Right ventricle myocardium inferior (tissue), 1 donor: ENCODE measurements at regions not wholly inside any gene's neighbourhood (a gene's known extent, or its start where the extent isn't known, plus 50 kb on each side); places are given as distances from the start of the nearest gene placed in this dataset.

Experiments
- ATAC-seq: fragments of 200-7000 bp; cut with Tn5 transposase; one replicate; pipeline ENCODE4 v1.9.1; 2020; ENCODE audit warnings: mild to moderate bottlenecking, moderate library complexity
- DNase-seq: peaks from one replicate; pipeline ENCODE4 v3.0.0; 2021; ENCODE audit errors: missing footprints
- intact Hi-C: fragments of 100-400 bp; cut with DNase I; formaldehyde crosslinking; loops from one replicate; pipeline ENCODE4 v1.11.0; 2022
- donor health status: DM: no; HTN: yes; CAD: no; lungs with severe emphysema.

DNA sequence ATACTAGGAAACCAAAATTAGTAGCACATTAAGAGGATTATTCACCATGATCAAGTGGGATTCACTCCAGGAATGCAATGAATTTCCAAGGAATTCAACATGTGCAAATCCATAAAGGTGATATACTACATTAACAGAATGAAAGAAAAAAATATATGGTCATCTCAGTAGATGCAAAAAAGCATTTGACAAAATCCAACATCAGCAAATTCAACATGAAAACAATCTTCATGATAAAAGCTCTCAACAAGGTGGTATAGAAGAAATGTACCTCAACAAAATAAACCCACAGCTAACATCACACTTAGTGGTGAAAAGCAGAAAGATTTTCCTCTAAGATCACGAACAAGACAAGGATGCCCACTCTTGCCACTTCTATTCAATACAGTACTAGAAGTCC lies 74.4 kb upstream of the PDE10A start:
- DNase-seq: no peak
- no peak for ATAC-seq
- intact Hi-C loops: no loop called here

DNA sequence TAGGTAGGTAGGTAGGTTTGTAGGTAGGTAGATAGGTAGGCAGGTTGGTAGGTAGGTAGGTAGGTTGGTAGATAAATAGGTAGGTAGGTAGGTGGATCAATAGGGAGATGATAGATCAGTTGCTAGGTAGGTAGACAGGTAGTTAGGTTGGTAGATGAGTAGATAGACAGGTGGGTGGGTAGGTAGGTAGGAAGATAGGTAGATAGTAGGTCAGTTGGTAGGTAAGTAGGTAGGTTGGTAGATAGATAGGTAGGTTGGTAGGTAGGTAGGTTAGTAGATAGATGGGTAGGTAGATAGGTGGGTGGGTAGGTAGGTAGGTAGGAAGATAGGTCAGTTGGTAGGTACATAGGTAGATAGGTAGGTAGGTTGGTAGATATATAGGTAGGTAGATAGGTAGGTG lies 72.0 kb upstream of the PDE10A start:
- intact Hi-C loops: no loop called here
- DNase-seq (no peak), ATAC-seq (no peak)

DNA sequence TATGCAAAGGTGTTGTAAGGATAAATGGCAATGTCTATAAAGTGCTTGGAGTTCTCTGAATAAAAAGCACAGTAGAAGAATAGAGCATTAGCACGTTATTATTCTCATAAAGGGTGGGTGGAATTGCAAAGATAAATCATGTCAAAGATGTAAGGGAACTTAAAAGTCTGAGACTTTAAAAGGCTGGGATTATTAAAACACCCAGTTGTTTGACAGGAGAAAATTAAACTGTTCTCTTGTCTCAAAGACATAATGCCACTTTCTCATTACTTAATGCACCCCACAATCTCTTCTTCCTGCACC lies 70.4 kb upstream of the PDE10A start:
- intact Hi-C loops: no loop called here
- DNase-seq (no peak), ATAC-seq (no peak)

DNA sequence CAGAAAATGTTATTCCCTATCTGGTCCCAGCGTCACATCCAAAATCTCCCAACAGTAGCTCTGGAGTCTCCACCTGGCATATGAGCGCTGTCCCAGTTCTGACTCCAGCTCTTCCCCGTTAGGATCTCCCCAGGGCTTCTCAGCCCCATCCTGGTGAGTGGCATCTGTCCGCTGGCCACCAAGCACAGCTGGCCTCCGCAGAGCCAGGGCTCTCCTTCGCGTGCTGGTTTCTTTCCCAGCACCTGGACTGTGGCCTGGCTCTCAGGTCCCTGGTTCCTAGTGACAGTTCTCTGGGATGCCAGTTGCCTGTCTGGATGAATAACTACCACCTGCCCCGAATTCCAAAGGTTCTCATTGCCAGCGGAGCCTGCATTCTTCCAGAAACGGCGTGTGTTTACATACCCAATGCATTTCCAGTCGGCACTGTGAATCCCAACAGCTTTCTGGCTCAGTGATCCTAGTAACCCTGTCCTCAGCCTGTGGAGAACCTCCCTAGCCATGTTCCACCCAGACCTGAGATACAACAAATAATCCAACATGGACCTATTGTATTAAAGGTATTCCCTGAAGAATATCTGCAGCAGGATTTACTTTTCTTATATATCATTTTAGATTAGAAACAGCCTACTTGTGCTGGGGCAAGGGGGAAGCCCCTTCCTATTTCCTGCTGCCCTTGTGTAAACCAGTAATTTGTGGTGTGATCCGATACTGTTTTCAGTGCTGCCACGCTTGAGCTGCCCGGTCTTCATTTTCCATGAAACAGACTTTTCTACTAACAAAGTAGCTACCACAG lies 69.9 kb upstream of the PDE10A start:
- DNase-seq (no peak), ATAC-seq (no peak)
- intact Hi-C loops: no loop called here

DNA sequence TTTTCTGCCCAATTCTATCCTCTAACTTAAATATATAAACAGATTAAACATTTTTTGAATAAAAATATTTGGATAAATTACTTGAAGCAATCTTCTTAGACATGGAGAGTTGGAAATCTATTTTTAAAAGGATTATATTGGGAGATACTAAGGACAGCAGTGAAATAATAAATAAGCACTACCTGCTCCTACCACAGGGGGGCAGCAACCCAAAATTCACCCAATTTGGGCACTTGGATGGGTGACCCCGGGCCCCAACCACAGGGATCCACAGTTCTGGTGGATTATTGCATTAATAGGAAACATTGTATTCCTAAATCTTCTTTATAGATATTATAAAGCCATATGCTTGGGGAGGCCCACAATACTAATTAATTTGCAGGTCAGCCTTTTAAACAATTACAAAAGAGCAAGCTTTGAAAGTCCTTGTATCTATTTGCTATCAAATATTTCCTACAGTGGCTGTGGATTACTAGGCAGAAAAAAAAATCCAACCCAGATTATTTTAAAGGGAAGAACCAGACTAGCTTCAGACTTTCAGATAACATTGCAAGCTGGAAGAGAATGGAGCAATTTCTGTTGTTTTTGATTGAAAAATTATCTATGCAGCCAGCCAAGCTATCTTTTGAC lies 66.4 kb upstream of the PDE10A start:
- ATAC-seq: no peak
- intact Hi-C loops: loop anchor here (1.0 to 5.0 kb wide), 3 partner anchors 67 to 287 kb away; partner anchors contain the start of gene PDE10A
- no peak for DNase-seq

DNA sequence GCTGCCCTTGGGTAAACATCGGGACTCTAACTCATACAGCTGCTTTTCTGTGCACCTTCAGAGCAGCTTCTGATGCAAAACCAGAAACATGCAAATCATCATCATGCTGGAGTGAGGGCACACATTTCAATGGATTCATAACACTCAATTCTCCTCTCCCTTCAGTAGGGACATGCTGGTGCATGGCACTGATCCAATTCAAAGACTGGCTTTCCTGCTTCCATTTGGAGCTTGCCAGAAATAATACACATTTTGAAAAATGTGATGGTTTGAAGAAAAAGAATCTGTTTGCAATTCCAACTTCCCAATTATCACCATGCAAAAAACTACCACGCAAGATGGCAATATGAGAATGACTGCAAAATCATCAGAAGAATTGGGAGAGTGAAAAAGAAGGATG lies 65.2 kb upstream of the PDE10A start:
- intact Hi-C loops: loop anchor here (5.0 kb wide), 2 partner anchors 66 to 286 kb away; partner anchors contain the start of gene PDE10A
- no peak for ATAC-seq

DNA sequence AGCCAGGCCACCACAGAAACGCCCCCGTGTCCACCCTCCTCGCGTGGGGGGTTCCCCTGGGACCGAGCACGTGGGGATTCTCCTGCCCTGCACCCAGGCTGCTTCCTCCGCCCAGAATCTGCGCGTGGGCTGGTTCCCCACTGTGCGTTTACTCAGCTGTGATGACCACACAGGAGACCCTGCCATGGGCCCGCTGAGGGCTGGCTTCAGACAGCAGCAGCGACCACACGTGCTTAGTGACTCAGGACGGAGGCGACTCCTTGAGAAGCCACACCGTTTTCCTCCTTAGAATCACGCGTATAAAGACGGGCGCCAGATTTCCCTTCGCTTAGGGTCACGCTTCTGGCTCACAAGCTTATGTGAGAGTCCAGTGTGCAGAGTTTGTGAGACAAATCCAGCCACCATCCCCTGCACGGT lies 63.9 kb upstream of the PDE10A start:
- intact Hi-C loops: loop anchor here (5.0 kb wide), 2 partner anchors 65 to 285 kb away; partner anchors contain the start of gene PDE10A
- ATAC-seq (peak; percentile 24), DNase-seq (peak; percentile 71)

More for the DNA sequence above, 65.2 kb upstream of the PDE10A start:
- no peak for DNase-seq

DNA sequence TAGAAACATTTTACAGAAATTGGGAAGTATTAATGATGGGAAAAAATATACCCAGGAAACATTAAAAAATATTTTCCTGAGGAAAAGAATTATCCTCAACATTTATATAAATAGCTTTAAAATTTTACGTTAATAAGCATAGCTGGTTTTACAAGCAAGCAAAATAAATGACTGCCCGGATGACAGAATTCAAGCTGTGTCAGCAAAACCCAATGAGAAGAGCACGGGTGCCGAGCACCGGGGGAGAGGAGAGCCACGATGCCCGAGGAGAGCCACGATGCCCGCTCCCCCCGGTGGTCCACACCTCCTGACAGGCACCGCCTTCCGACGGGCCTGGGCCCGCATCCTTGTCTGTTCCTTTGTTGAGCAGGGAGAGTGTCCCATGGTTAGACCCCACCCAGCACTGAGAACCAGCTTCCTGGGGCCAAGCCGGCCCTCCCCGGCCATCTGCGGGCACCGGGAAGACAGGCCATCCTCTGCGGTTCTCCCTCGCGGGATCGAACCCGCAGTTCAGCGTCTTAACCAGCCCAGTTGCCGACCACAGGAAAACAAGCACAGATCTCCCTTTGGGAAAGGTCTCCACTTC lies 63.3 kb upstream of the PDE10A start:
- ATAC-seq (peak; percentile 27), DNase-seq (no peak)
- intact Hi-C loops: loop anchor here (5.0 kb wide), 2 partner anchors 64 to 284 kb away; partner anchors contain the start of gene PDE10A

DNA sequence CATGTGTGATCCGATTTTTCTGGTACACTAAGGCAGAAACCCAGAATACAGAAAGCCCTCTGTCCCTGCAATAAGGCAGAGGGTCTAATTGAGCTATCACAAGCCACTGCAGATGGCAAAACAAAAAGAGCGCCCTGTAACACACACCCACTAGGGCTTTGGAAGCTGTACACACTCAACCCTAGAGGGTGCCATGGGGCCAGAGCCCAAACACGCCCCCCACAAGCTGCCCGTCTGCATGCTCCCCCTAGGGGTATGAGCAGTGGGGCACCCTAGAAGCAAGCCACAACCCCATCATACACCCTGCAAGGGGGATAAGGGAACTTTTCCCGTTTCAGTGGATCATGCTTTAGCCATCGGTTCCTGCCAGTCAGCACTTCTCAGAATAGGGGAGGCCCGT lies 62.2 kb upstream of the PDE10A start:
- DNase-seq: no peak
- intact Hi-C loops: loop anchor here (5.0 kb wide), 2 partner anchors 63 to 283 kb away; partner anchors contain the start of gene PDE10A
- peak; percentile 46 for ATAC-seq

DNA sequence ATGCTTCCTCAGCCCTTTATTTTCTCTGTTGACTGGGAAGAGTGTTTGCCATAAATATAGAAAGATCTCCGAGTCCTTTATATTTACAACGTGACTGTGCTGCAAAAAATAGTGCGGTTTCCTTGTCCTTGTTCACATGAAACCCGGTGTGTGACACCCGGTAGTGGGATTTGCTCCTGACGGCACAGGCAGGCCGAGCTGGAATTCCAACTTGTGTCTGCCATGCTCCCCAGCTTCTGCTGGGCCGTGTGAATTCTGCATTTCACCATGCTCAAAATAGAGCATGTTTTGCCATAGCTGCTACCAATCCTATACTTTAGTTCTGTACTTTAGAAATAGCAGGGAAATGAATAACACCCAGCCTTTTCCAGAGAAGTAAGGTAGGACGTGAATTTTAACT lies 60.3 kb upstream of the PDE10A start:
- ATAC-seq: no peak
- no peak for DNase-seq
- intact Hi-C loops: no loop called here

DNA sequence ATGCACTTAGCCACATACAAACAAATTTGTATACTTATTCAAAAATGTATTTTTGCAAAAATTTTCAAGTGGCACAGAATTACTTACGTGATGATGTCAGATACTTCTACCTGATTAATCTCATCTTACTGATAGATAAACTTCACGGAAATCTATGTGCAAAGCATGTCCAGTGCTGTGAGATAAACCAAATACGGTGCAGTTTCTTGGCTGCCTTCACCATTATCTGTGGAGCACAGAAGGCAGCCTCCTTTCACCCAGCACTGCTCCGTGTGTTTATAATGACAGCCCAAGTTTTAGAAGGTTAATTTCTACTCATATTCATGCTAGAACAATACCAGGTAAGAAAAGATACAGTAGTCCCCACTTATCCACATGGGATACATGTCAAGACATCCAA lies 59.0 kb upstream of the PDE10A start:
- intact Hi-C loops: no loop called here
- ATAC-seq (no peak), DNase-seq (no peak)

DNA sequence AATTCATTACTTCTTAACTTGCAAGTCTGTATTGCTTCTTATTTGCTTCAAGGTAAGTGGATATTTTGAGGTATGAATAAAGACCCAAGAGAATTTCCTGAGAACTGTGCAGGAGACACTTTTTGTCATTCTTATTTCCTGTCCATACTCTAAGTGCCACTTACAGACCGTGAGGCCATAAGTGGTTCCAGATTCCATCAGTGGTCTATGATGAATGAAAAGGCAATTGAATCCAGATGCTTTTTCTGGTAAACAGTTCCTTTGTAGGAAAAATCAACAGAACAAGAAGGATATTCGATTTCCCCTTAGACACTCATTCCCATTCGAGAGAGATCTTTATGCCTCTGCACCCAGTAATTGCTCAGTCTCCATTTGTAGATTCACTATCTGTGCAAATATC lies 58.3 kb upstream of the PDE10A start:
- ATAC-seq (no peak), DNase-seq (no peak)
- intact Hi-C loops: no loop called here

DNA sequence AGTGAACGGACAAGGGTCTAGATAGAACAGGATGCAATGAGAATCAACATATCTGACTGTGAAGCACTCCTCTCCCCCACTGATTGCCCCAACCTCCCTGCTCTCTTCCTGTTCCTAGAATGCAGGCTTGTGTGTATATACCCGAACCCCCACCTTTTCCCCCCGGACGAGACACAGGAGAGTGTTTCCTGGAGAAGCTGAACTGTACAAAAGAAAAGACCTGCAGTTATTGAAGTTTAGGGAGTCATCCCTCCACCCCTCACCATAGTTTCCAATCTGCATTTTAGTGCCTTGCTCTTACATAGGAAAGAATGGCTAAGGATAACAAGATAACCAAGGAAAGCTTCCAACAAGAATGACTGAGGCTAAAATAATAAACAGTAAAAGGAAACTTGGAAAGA lies 55.5 kb upstream of the PDE10A start:
- intact Hi-C loops: no loop called here
- ATAC-seq (no peak), DNase-seq (no peak)

DNA sequence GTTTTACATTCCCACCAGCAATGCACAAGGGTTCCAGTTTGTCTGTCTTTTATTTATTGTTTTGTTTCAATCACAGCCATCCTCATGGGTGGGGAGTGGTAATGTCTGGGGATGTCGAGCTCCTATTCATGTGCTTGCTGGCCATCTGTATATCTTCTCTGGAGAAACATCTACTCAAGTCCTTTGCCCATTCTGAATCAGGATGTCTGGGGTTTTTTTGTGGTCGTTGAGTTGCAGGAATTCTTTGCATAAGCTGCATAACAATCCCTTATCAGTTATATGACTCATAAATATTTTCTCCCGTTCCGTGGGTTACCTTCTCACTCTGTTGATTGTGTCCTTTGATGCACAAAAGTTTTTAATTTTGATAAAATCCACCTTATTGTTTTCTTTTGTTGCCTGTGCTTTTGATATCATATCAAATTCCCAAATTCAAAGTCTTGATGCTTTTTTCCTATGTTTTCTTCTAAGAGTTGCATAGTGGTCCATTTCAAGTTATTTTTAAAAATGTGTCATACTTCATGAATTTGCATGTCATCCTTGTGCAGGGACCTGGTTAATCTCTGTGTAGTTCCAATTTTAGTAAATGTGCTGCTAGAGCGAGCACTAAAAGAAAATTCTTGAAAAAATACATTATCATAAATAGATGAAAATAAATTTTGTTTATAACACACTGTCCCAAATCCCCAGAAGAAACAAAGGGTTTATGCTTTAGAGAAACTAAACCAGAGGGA lies 54.9 kb upstream of the PDE10A start:
- DNase-seq (no peak), ATAC-seq (no peak)
- intact Hi-C loops: no loop called here

DNA sequence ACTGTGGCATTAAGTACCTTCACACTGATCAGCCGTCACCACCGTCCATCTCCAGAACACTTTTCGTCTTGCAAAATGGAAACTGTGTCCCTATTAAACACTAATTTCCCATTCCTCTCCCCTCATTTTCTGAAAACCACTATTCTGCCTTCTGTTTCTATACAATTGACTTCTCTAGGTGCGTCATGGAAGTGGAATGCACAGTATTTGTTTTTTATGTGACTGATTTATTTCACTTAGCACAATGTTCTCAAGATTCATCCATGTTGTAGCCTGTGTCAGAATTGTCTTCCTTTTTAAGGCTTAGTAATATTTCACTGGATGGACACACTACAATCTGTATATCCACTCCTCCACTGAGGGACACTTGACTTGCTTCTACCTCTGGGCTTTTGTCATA lies 53.8 kb upstream of the PDE10A start:
- intact Hi-C loops: no loop called here
- DNase-seq (no peak), ATAC-seq (no peak)

DNA sequence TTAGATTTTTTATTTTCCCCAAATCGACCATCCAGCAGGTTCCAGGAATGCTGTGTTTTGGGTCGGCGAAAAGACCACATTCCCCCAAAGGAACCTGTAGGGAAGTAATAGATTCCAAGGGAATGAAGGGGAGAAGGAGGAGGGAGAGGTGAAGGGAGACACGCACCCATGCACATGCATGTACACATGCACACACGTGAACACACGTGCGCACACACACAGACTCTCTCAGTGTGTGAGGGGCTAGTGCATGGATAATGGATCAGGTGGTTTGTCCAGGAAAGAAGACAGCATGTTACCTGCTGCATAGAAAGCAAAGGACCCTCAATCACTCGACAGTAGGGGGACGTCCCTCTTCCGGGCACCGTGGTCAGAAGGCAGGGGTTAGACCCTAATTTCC lies 52.4 kb upstream of the PDE10A start:
- intact Hi-C loops: no loop called here
- DNase-seq (no peak), ATAC-seq (no peak)

DNA sequence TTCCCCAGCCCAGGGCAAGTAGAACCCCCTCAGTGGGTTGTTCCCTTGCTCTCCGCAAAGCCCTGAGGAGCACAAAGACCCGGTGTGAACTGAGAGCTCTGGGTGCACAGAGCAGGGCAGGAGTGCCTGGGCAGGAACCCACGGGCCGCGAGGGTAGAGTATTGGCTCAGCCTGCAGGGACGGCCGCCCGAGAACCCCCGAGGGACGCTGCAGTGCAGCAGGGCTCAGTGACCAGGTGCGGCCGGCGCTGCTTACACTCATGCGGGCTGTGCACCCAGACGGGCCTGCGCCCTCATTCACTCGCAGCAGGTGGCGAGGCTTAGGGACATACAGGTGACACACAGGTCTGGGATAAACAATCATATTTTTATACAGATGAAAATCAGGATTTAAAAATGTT lies 51.9 kb upstream of the PDE10A start:
- intact Hi-C loops: no loop called here
- DNase-seq (no peak), ATAC-seq (no peak)

DNA sequence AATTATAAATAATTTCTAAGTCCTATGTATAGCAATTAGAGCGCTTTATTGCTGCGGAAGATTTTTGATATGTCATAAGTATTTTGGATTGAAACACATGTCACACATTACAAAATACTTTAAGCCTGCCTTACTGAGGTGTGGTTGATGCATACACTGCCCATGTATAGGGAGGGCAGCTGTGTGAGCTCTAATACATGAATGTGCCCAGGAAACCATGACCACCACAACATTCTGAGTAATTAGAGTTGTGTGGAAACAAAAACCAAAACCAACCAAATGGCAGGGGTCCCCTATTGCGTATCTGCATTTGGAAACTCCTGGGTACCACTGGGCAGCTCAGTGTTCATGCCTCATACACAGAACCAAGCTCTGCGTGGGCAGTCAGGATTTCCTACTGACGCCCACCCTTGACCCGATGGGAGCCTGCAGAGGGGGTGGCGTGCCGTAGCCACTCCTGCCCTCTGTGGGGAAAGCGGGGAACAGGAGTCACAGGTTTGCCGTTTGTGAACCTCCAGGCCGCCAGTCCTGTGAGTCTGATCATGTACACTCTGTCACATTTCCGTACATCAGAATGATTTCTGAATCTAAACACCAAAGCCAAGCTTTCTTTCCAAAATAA lies 50.9 kb upstream of the PDE10A start:
- intact Hi-C loops: no loop called here
- ATAC-seq: no peak
- DNase-seq: no peak
